MG63 (cell line): ENCODE measurements at regions not wholly inside any gene's neighbourhood (a gene's known extent, or its start where the extent isn't known, plus 50 kb on each side); places are given as distances from the start of the nearest gene placed in this dataset.
"Not testable (repeated sequence)": the region's sequence is repeated elsewhere in the genome, so short reads cannot be mapped to it uniquely, and the experiment has no call there.

Source experiments
- DNase-seq: peaks from one replicate; pipeline ENCODE4 v3.0.0-alpha.2; 2020
- H3K27me3 ChIP-seq: fragments of 250-450 bp; sonication (Bioruptor Pico); 2 replicates; pipeline ENCODE4 v1.5.1; 2020; ENCODE audit warnings: mild to moderate bottlenecking, moderate library complexity
- H3K36me3 ChIP-seq: fragments of 250-450 bp; sonication (Bioruptor Pico); 2 replicates; pipeline ENCODE4 v1.5.1; 2020; ENCODE audit warnings: mild to moderate bottlenecking, moderate library complexity
- H3K4me3 ChIP-seq: fragments of 250-450 bp; sonication (Bioruptor Pico); 2 replicates; pipeline ENCODE4 v1.5.1; 2020; ENCODE audit warnings: mild to moderate bottlenecking, moderate library complexity
- H3K9me3 ChIP-seq: fragments of 250-450 bp; sonication (Bioruptor Pico); 2 replicates; pipeline ENCODE4 v1.5.1; 2020; ENCODE audit warnings: mild to moderate bottlenecking, moderate library complexity

- H3K27me3 ChIP-seq: no peaks in the 10 kb centered on the region
- DNase-seq: no peak
- no peaks in the 10 kb centered on the region for H3K9me3 ChIP-seq
- no peaks in the 10 kb centered on the region for H3K36me3 ChIP-seq
- no peak overlapping the region for H3K4me3 ChIP-seq
Observed at GRCh38 chr7:52752891-52753290, 282.5 kb upstream of the POM121L12 start.

GRCh38 chr7:52749880-52750279 is 285.6 kb upstream of the POM121L12 start:
- Histone ChIP-seq H3K9me3 (no peaks in the 10 kb centered on the region), H3K27me3 (no peaks in the 10 kb centered on the region), H3K4me3 (no peak overlapping the region), H3K36me3 (no peaks in the 10 kb centered on the region)
- DNase-seq: no peak

- Histone ChIP-seq H3K9me3 (no peaks in the 10 kb centered on the region), H3K4me3 (no peak overlapping the region), H3K36me3 (no peaks in the 10 kb centered on the region), H3K27me3 (no peaks in the 10 kb centered on the region)
- DNase-seq: no peak
Observed at GRCh38 chr7:52747817-52748216, 287.6 kb upstream of the POM121L12 start.

- H3K4me3 ChIP-seq: no peak overlapping the region
- DNase-seq: no peak
- H3K9me3 ChIP-seq: no peaks in the 10 kb centered on the region
- H3K27me3 ChIP-seq: no peaks in the 10 kb centered on the region
- H3K36me3 ChIP-seq: no peaks in the 10 kb centered on the region
Observed at GRCh38 chr7:52741670-52742290, 293.7 kb upstream of the POM121L12 start.

- Histone ChIP-seq H3K27me3 (no peaks in the 10 kb centered on the region), H3K9me3 (no peaks in the 10 kb centered on the region), H3K36me3 (no peaks in the 10 kb centered on the region), H3K4me3 (no peak overlapping the region)
- no peak for DNase-seq
Observed at GRCh38 chr7:52735656-52736055, 299.8 kb upstream of the POM121L12 start.

GRCh38 chr7:52728683-52729082 is 306.8 kb upstream of the POM121L12 start:
- H3K4me3 ChIP-seq, H3K9me3 ChIP-seq, DNase-seq, H3K36me3 ChIP-seq, H3K27me3 ChIP-seq: not testable (repeated sequence)

GRCh38 chr7:52727632-52728031 is 307.8 kb upstream of the POM121L12 start:
- DNase-seq: no peak
- Histone ChIP-seq H3K9me3 (no peaks in the 10 kb centered on the region), H3K36me3 (no peaks in the 10 kb centered on the region), H3K27me3 (no peaks in the 10 kb centered on the region), H3K4me3 (no peak overlapping the region)

- Histone ChIP-seq H3K4me3 (no peak overlapping the region), H3K27me3 (no peaks in the 10 kb centered on the region), H3K9me3 (no peaks in the 10 kb centered on the region), H3K36me3 (no peaks in the 10 kb centered on the region)
- DNase-seq: no peak
Observed at GRCh38 chr7:52726986-52727385, 308.4 kb upstream of the POM121L12 start.

- Histone ChIP-seq H3K36me3 (no peaks in the 10 kb centered on the region), H3K27me3 (no peaks in the 10 kb centered on the region), H3K4me3 (no peak overlapping the region), H3K9me3 (no peaks in the 10 kb centered on the region)
- no peak for DNase-seq
Observed at GRCh38 chr7:52726493-52726892, 308.9 kb upstream of the POM121L12 start.

GRCh38 chr7:52723606-52724005 is 311.8 kb upstream of the POM121L12 start:
- Histone ChIP-seq H3K27me3 (no peaks in the 10 kb centered on the region), H3K9me3 (no peaks in the 10 kb centered on the region), H3K4me3 (no peak overlapping the region), H3K36me3 (no peaks in the 10 kb centered on the region)
- no peak for DNase-seq

GRCh38 chr7:52720856-52721255 is 314.6 kb upstream of the POM121L12 start:
- no peaks in the 10 kb centered on the region for H3K36me3 ChIP-seq
- H3K4me3 ChIP-seq: no peak overlapping the region
- no peaks in the 10 kb centered on the region for H3K9me3 ChIP-seq
- no peaks in the 10 kb centered on the region for H3K27me3 ChIP-seq
- DNase-seq: no peak

GRCh38 chr7:52719677-52720076 is 315.8 kb upstream of the POM121L12 start:
- no peak overlapping the region for H3K4me3 ChIP-seq
- no peak for DNase-seq
- H3K36me3 ChIP-seq: no peaks in the 10 kb centered on the region
- no peaks in the 10 kb centered on the region for H3K27me3 ChIP-seq
- no peaks in the 10 kb centered on the region for H3K9me3 ChIP-seq

GRCh38 chr7:52715701-52716100 is 319.7 kb upstream of the POM121L12 start:
- H3K27me3 ChIP-seq: no peaks in the 10 kb centered on the region
- H3K36me3 ChIP-seq: no peaks in the 10 kb centered on the region
- H3K4me3 ChIP-seq: no peak overlapping the region
- no peaks in the 10 kb centered on the region for H3K9me3 ChIP-seq
- DNase-seq: no peak

GRCh38 chr7:52712938-52713337 is 322.5 kb upstream of the POM121L12 start:
- Histone ChIP-seq H3K36me3 (no peaks in the 10 kb centered on the region), H3K9me3 (no peaks in the 10 kb centered on the region), H3K27me3 (no peaks in the 10 kb centered on the region), H3K4me3 (no peak overlapping the region)
- no peak for DNase-seq

GRCh38 chr7:52711951-52712350 is 323.5 kb upstream of the POM121L12 start:
- Histone ChIP-seq H3K36me3 (no peaks in the 10 kb centered on the region), H3K9me3 (no peaks in the 10 kb centered on the region), H3K4me3 (no peak overlapping the region), H3K27me3 (no peaks in the 10 kb centered on the region)
- DNase-seq: no peak

- Histone ChIP-seq H3K4me3 (no peak overlapping the region), H3K27me3 (no peaks in the 10 kb centered on the region), H3K9me3 (no peaks in the 10 kb centered on the region), H3K36me3 (no peaks in the 10 kb centered on the region)
- no peak for DNase-seq
Observed at GRCh38 chr7:52708846-52709245, 326.6 kb upstream of the POM121L12 start.

- Histone ChIP-seq H3K27me3 (no peaks in the 10 kb centered on the region), H3K36me3 (no peaks in the 10 kb centered on the region), H3K9me3 (no peaks in the 10 kb centered on the region), H3K4me3 (no peak overlapping the region)
- DNase-seq: no peak
Observed at GRCh38 chr7:52705768-52706167, 329.7 kb upstream of the POM121L12 start.

- H3K36me3 ChIP-seq: no peaks in the 10 kb centered on the region
- no peaks in the 10 kb centered on the region for H3K9me3 ChIP-seq
- no peak for DNase-seq
Observed at GRCh38 chr7:52700349-52700748, 335.1 kb upstream of the POM121L12 start.

More at GRCh38 chr7:52700349-52700748, 335.1 kb upstream of the POM121L12 start:
- no peak overlapping the region for H3K4me3 ChIP-seq
- H3K27me3 ChIP-seq: no peaks in the 10 kb centered on the region
